ENCODE measurements at regions not wholly inside any gene's neighbourhood (a gene's known extent, or its start where the extent isn't known, plus 50 kb on each side); places are given as distances from the start of the nearest gene placed in this dataset.

GRCh38 chr7:86431761-86432160 is 211.9 kb upstream of the GRM3 start:
- TF ChIP-seq, protein P1, sequence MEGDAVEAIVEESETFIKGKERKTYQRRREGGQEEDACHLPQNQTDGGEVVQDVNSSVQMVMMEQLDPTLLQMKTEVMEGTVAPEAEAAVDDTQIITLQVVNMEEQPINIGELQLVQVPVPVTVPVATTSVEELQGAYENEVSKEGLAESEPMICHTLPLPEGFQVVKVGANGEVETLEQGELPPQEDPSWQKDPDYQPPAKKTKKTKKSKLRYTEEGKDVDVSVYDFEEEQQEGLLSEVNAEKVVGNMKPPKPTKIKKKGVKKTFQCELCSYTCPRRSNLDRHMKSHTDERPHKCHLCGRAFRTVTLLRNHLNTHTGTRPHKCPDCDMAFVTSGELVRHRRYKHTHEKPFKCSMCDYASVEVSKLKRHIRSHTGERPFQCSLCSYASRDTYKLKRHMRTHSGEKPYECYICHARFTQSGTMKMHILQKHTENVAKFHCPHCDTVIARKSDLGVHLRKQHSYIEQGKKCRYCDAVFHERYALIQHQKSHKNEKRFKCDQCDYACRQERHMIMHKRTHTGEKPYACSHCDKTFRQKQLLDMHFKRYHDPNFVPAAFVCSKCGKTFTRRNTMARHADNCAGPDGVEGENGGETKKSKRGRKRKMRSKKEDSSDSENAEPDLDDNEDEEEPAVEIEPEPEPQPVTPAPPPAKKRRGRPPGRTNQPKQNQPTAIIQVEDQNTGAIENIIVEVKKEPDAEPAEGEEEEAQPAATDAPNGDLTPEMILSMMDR (IDR thresholded peaks at IDR 0.05; ENCODE audit: insufficient read depth, low read length), result no peak
- no peak for TF ChIP-seq GABPA (IDR thresholded peaks at IDR 0.05; ENCODE audit: low read depth)
- no peak for TF ChIP-seq SPI1 (IDR thresholded peaks at IDR 0.05; ENCODE audit: borderline replicate concordance, low read depth)
- TF ChIP-seq POLR2AphosphoS5 (IDR thresholded peaks at IDR 0.05; ENCODE audit: low read depth), result no peak
- TF ChIP-seq, protein P2, sequence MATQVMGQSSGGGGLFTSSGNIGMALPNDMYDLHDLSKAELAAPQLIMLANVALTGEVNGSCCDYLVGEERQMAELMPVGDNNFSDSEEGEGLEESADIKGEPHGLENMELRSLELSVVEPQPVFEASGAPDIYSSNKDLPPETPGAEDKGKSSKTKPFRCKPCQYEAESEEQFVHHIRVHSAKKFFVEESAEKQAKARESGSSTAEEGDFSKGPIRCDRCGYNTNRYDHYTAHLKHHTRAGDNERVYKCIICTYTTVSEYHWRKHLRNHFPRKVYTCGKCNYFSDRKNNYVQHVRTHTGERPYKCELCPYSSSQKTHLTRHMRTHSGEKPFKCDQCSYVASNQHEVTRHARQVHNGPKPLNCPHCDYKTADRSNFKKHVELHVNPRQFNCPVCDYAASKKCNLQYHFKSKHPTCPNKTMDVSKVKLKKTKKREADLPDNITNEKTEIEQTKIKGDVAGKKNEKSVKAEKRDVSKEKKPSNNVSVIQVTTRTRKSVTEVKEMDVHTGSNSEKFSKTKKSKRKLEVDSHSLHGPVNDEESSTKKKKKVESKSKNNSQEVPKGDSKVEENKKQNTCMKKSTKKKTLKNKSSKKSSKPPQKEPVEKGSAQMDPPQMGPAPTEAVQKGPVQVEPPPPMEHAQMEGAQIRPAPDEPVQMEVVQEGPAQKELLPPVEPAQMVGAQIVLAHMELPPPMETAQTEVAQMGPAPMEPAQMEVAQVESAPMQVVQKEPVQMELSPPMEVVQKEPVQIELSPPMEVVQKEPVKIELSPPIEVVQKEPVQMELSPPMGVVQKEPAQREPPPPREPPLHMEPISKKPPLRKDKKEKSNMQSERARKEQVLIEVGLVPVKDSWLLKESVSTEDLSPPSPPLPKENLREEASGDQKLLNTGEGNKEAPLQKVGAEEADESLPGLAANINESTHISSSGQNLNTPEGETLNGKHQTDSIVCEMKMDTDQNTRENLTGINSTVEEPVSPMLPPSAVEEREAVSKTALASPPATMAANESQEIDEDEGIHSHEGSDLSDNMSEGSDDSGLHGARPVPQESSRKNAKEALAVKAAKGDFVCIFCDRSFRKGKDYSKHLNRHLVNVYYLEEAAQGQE (IDR thresholded peaks at IDR 0.05; ENCODE audit: insufficient replicate concordance, low read depth), result no peak

Measured in HL-60 (cell line).